K562 (cell line): ENCODE measurements at regions not wholly inside any gene's neighbourhood (a gene's known extent, or its start where the extent isn't known, plus 50 kb on each side); places are given as distances from the start of the nearest gene placed in this dataset.

Experiments
- CBFB ChIP-seq: sonication (generic); formaldehyde crosslinking; IDR thresholded peaks from 2 replicates; pipeline ENCODE4 v1.4.0; 2020; ENCODE audit warnings: mild to moderate bottlenecking, missing genetic modification reagents
- ELF1 ChIP-seq: fragments of 200-800 bp; sonication (Bioruptor generic); IDR thresholded peaks from 2 replicates; pipeline ENCODE4 v1.6.1; 2016; ENCODE audit warnings: missing genetic modification characterization, missing compliant biosample characterization
- EP300 ChIP-seq: IDR thresholded peaks from 2 replicates; pipeline ENCODE4 v1.6.1; 2012; ENCODE audit warnings: low read length, improper control_type of control experiment
- NBN ChIP-seq: fragments of 450-650 bp; IDR thresholded peaks from 2 replicates; pipeline ENCODE4 v1.6.1; 2016; ENCODE audit warnings: low read depth, mild to moderate bottlenecking
- PHF8 ChIP-seq: fragments of 200-600 bp; sonication (generic); IDR thresholded peaks from 2 replicates; pipeline ENCODE4 v1.6.1; 2012; ENCODE audit warnings: mixed run types, mild to moderate bottlenecking, inconsistent platforms, low read length, moderate library complexity, borderline replicate concordance
- POLR2A ChIP-seq: fragments of 450-650 bp; conservative IDR thresholded peaks from 2 replicates; pipeline ENCODE4 v1.6.1; 2016
- RBBP5 ChIP-seq: fragments of 200-600 bp; sonication (generic); IDR thresholded peaks from 2 replicates; pipeline ENCODE4 v1.6.1; 2012; ENCODE audit warnings: borderline replicate concordance, mild to moderate bottlenecking, low read length, control low read depth, inconsistent platforms; ENCODE audit not compliant: insufficient read depth, poor library complexity, severe bottlenecking
- SP1 ChIP-seq: sonication (generic); formaldehyde crosslinking; IDR thresholded peaks from 2 replicates; pipeline ENCODE4 v1.8.1; 2022; ENCODE audit warnings: mild to moderate bottlenecking, missing genetic modification reagents
- STAG1 ChIP-seq: sonication (generic); formaldehyde crosslinking; IDR thresholded peaks from 2 replicates; pipeline ENCODE4 v1.5.0; 2020; ENCODE audit warnings: missing genetic modification reagents, borderline replicate concordance
- TEAD4 ChIP-seq, 2 experiments: sonication (generic) in 1 of 2; formaldehyde crosslinking in 1 of 2; IDR thresholded peaks; 2 replicates each; pipeline versions ENCODE4 v1.6.1 to v1.8.0; 2012 to 2022; ENCODE audit warnings: borderline replicate concordance in 1 of 2, inconsistent platforms in 1 of 2, low read length in 1 of 2, mild to moderate bottlenecking in 1 of 2, missing genetic modification reagents in 1 of 2

GRCh38 chr16:8286348-8286747 is 304.0 kb downstream of the TMEM114 start:
- TF ChIP-seq PHF8, result no peak
- TF ChIP-seq EP300, result no peak
- TF ChIP-seq CBFB (CRISPR knock-in tag), result no peak
- no peak for TF ChIP-seq TEAD4 (IDR thresholded peaks at IDR 0.05; ENCODE audit: low read length)
- TF ChIP-seq TEAD4 (CRISPR knock-in tag; IDR thresholded peaks at IDR 0.05; ENCODE audit: borderline replicate concordance), result no peak
- no peak for TF ChIP-seq RBBP5
- TF ChIP-seq NBN, result no peak
- TF ChIP-seq ELF1 (tag), result no peak
- no peak for TF ChIP-seq POLR2A
- no peak for TF ChIP-seq STAG1 (CRISPR knock-in tag)
- TF ChIP-seq SP1, result no peak
